ENCODE measurements at regions not wholly inside any gene's neighbourhood (a gene's known extent, or its start where the extent isn't known, plus 50 kb on each side); places are given as distances from the start of the nearest gene placed in this dataset.
A peak's percentile ranks its signal among the peaks of the same experiment; 100 is the strongest.

GRCh38 chr12:74971201-74971600 is 238.4 kb downstream of the KCNC2 start:
- H3K9ac ChIP-seq (ENCODE audit: insufficient read depth, low read depth, low read length), result no peak overlapping the region
- H3K4me2 ChIP-seq (ENCODE audit: low read depth, low read length), result no peak overlapping the region
- no peak overlapping the region for H3K27ac ChIP-seq (ENCODE audit: extremely low read length, insufficient read depth, low read length)
- CTCF ChIA-PET (ENCODE audit: low intra/inter-chr PET ratio, low total read pairs), result no interaction called here
- no peak for FAIRE-seq
- H3K27me3 ChIP-seq (ENCODE audit: control insufficient read depth in 1 of 2, insufficient read depth in 2 of 2, low read length in 2 of 2), result no peaks in the 10 kb centered on the region
- intact Hi-C loops (cut with micrococcal nuclease; ENCODE audit: unreplicated experiment) (no loop called here), in situ Hi-C loops (cut with HindIII; ENCODE audit: extremely low pct_ligation_motif_present, low pct_unique_long_range_greater_than_20kb) (no loop called here)
- no peaks in the 10 kb centered on the region for H3K36me3 ChIP-seq (replicated peaks in 1 of 2; ENCODE audit: control insufficient read depth in 1 of 2, insufficient read depth in 2 of 2, low read length in 2 of 2)
- no TSS peak for BruUV-seq (replicated peaks)
- WGBS (ENCODE audit: low lambda C conversion rate), result 0% methylated on average over 1 of the region's 1 CpG
- no peak for TF ChIP-seq KLF6 (CRISPR knock-in tag; IDR thresholded peaks at IDR 0.05)
- TF ChIP-seq JUN (CRISPR knock-in tag; IDR thresholded peaks at IDR 0.05), result no peak
- TF ChIP-seq ARNTL (CRISPR knock-in tag; IDR thresholded peaks at IDR 0.05), result no peak
- TF ChIP-seq SPEN (CRISPR knock-in tag; IDR thresholded peaks at IDR 0.05; ENCODE audit: low read depth), result no peak
- no peak for TF ChIP-seq ZNF644 (CRISPR knock-in tag; IDR thresholded peaks at IDR 0.05; ENCODE audit: low read depth)
- no peak for TF ChIP-seq ZNF670 (CRISPR knock-in tag; IDR thresholded peaks at IDR 0.05; ENCODE audit: borderline replicate concordance)
- TF ChIP-seq, protein P1, sequence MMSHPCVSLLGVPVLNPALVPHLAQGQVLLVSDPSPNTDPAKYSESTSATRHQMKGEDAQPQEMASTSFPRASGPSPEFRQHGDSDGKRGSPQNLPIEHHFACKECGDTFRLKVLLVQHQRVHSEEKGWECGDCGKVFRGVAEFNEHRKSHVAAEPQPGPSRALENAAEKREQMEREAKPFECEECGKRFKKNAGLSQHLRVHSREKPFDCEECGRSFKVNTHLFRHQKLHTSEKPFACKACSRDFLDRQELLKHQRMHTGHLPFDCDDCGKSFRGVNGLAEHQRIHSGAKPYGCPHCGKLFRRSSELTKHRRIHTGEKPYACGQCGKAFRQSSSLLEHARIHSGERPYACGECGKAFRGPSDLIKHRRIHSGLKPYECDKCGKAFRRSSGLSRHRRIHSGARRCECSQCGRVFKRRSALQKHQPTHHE (CRISPR knock-in tag; IDR thresholded peaks at IDR 0.05; ENCODE audit: borderline replicate concordance), result no peak
- TF ChIP-seq GATAD1 (CRISPR knock-in tag; IDR thresholded peaks at IDR 0.05), result no peak
- no peaks in the 10 kb centered on the region for H3K79me2 ChIP-seq (ENCODE audit: insufficient read depth, low read length)
- no peaks in the 10 kb centered on the region for H3K4me1 ChIP-seq (ENCODE audit: insufficient read depth, low read length)
- ATAC-seq, result no peak
- no peak overlapping the region for H2AFZ ChIP-seq (ENCODE audit: low read length)
- no peak for DNase-seq (ENCODE audit: low spot score)
- POLR2A ChIA-PET, result no interaction called here
- no peaks in the 10 kb centered on the region for H4K20me1 ChIP-seq (ENCODE audit: insufficient read depth, low read length)
- no peaks in the 10 kb centered on the region for H3K9me3 ChIP-seq (ENCODE audit: low read length)
- H3K4me3 ChIP-seq (replicated peaks in 1 of 3; ENCODE audit: insufficient read depth in 1 of 3, low read depth in 2 of 3, low read length in 3 of 3), result no peak overlapping the region

GRCh38 chr12:74977832-74978481 is 231.7 kb downstream of the KCNC2 start:
- DNase-seq (ENCODE audit: low spot score) (no peak), ATAC-seq (no peak), FAIRE-seq (no peak)
- in situ Hi-C loops (cut with HindIII; ENCODE audit: extremely low pct_ligation_motif_present, low pct_unique_long_range_greater_than_20kb) (no loop called here), intact Hi-C loops (cut with micrococcal nuclease; ENCODE audit: unreplicated experiment) (no loop called here)
- no TSS peak for BruUV-seq (replicated peaks)
- no peaks in the 10 kb centered on the region for H3K36me3 ChIP-seq (replicated peaks in 1 of 2; ENCODE audit: control insufficient read depth in 1 of 2, insufficient read depth in 2 of 2, low read length in 2 of 2)
- H3K4me2 ChIP-seq (ENCODE audit: low read depth, low read length), result no peak overlapping the region
- WGBS (ENCODE audit: low lambda C conversion rate), result 16% methylated on average over 5 of the region's 5 CpGs
- CTCF ChIA-PET (ENCODE audit: low intra/inter-chr PET ratio, low total read pairs), result no interaction called here
- POLR2A ChIA-PET, result no interaction called here
- no peaks in the 10 kb centered on the region for H3K9me3 ChIP-seq (ENCODE audit: low read length)
- no peak overlapping the region for H3K9ac ChIP-seq (ENCODE audit: insufficient read depth, low read depth, low read length)
- H3K27me3 ChIP-seq (ENCODE audit: control insufficient read depth in 1 of 2, insufficient read depth in 2 of 2, low read length in 2 of 2), result no peaks in the 10 kb centered on the region
- H3K4me1 ChIP-seq (ENCODE audit: insufficient read depth, low read length), result no peaks in the 10 kb centered on the region
- H2AFZ ChIP-seq (ENCODE audit: low read length), result no peak overlapping the region
- no peaks in the 10 kb centered on the region for H3K79me2 ChIP-seq (ENCODE audit: insufficient read depth, low read length)
- H3K27ac ChIP-seq (ENCODE audit: extremely low read length, insufficient read depth, low read length), result no peak overlapping the region
- TF ChIP-seq SNAI1 (CRISPR knock-in tag; IDR thresholded peaks at IDR 0.05; ENCODE audit: borderline replicate concordance), result no peak
- no peak for TF ChIP-seq ZNF33B (CRISPR knock-in tag; IDR thresholded peaks at IDR 0.05)
- no peak for TF ChIP-seq ZNF326 (CRISPR knock-in tag; IDR thresholded peaks at IDR 0.05; ENCODE audit: borderline replicate concordance)
- no peak for TF ChIP-seq NCOA2 (CRISPR knock-in tag; IDR thresholded peaks at IDR 0.05)
- TF ChIP-seq HNRNPK (IDR thresholded peaks at IDR 0.05; ENCODE audit: low read depth, low read length, poor library complexity, severe bottlenecking), result peak; percentile 1
- no peak overlapping the region for H3K4me3 ChIP-seq (replicated peaks in 1 of 3; ENCODE audit: insufficient read depth in 1 of 3, low read depth in 2 of 3, low read length in 3 of 3)
- no peaks in the 10 kb centered on the region for H4K20me1 ChIP-seq (ENCODE audit: insufficient read depth, low read length)

Measured in HepG2 (cell line).